WTC11 (cell line): ENCODE measurements at regions not wholly inside any gene's neighbourhood (a gene's known extent, or its start where the extent isn't known, plus 50 kb on each side); places are given as distances from the start of the nearest gene placed in this dataset.

Source experiments
- ATAC-seq: fragments of 200-7000 bp; cut with Tn5 transposase; 2 replicates; pipeline ENCODE4 v1.10.0; 2021; ENCODE audit warnings: mild to moderate bottlenecking, moderate library complexity
- CTCF ChIA-PET: fragments of 300-600 bp; sonication (Branson Sonifier 250); formaldehyde crosslinking; loops from one replicate; lab custom pipeline; 2021; ENCODE audit warnings: antibody characterized with exemption; lab: Charles Lee
- POLR2A ChIA-PET: fragments of 350-600 bp; sonication (Branson Sonifier 250); formaldehyde crosslinking; loops from one replicate; lab custom pipeline; 2021; ENCODE audit warnings: antibody characterized with exemption; lab: Charles Lee
- DNase-seq: peaks from one replicate; pipeline ENCODE4 v3.0.0; 2021; ENCODE audit warnings: low spot score
- H3K27ac Mint-ChIP-seq: 2 replicates; pipeline ENCODE4 v1.8.0; 2021; ENCODE audit warnings: mixed read lengths
- H3K27me3 Mint-ChIP-seq: 2 replicates; pipeline ENCODE4 v1.8.0; 2021; ENCODE audit warnings: low read depth, mild to moderate bottlenecking, moderate library complexity, mixed read lengths
- H3K36me3 Mint-ChIP-seq: 2 replicates; pipeline ENCODE4 v1.8.0; 2021; ENCODE audit warnings: mixed read lengths
- H3K4me1 Mint-ChIP-seq: 2 replicates; pipeline ENCODE4 v1.8.0; 2022; ENCODE audit warnings: mixed read lengths
- H3K4me3 Mint-ChIP-seq: 2 replicates; pipeline ENCODE4 v1.8.0; 2021; ENCODE audit warnings: mild to moderate bottlenecking, moderate library complexity, mixed read lengths
- H3K9me3 Mint-ChIP-seq: 2 replicates; pipeline ENCODE4 v1.8.0; 2021; ENCODE audit warnings: mixed read lengths
- CBFB ChIP-seq: sonication (generic); formaldehyde crosslinking; IDR thresholded peaks from 2 replicates; pipeline ENCODE4 v1.8.1; 2022; ENCODE audit warnings: mild to moderate bottlenecking, low read depth, missing genetic modification reagents
- CREM ChIP-seq: sonication (generic); formaldehyde crosslinking; IDR thresholded peaks from 2 replicates; pipeline ENCODE4 v1.8.1; 2022; ENCODE audit warnings: mild to moderate bottlenecking, missing genetic modification reagents, moderate library complexity
- EMX1 ChIP-seq: fragments of 250-450 bp; sonication (Bioruptor Pico); IDR thresholded peaks from 2 replicates; pipeline ENCODE4 v1.8.0; 2021; ENCODE audit warnings: mild to moderate bottlenecking
- GABPB1 ChIP-seq: sonication (generic); formaldehyde crosslinking; IDR thresholded peaks from 2 replicates; pipeline ENCODE4 v1.8.1; 2023; ENCODE audit warnings: mild to moderate bottlenecking, missing genetic modification reagents
- HMGXB4 ChIP-seq: sonication (generic); formaldehyde crosslinking; IDR thresholded peaks from 2 replicates; pipeline ENCODE4 v1.8.1; 2023; ENCODE audit warnings: mild to moderate bottlenecking, moderate library complexity, missing genetic modification reagents
- IRF2 ChIP-seq: sonication (generic); formaldehyde crosslinking; IDR thresholded peaks from 2 replicates; pipeline ENCODE4 v1.8.0; 2022; ENCODE audit warnings: low read depth, missing genetic modification reagents, borderline replicate concordance
- NFYB ChIP-seq: sonication (generic); formaldehyde crosslinking; conservative IDR thresholded peaks from 2 replicates; pipeline ENCODE4 v1.8.0; 2022; ENCODE audit warnings: low read depth, missing genetic modification reagents
- NR3C1 ChIP-seq: sonication (generic); formaldehyde crosslinking; conservative IDR thresholded peaks from 2 replicates; pipeline ENCODE4 v1.8.1; 2023; ENCODE audit warnings: low read depth, mild to moderate bottlenecking, missing genetic modification reagents
- SMAD4 ChIP-seq: sonication (generic); formaldehyde crosslinking; IDR thresholded peaks from 2 replicates; pipeline ENCODE4 v1.8.0; 2022; ENCODE audit warnings: mild to moderate bottlenecking, missing genetic modification reagents
- STAT6 ChIP-seq: sonication (generic); formaldehyde crosslinking; conservative IDR thresholded peaks from 2 replicates; pipeline ENCODE4 v1.8.1; 2023; ENCODE audit warnings: mild to moderate bottlenecking, low read depth, missing genetic modification reagents, moderate library complexity
- ZMAT4 ChIP-seq: fragments of 250-450 bp; sonication (Bioruptor Pico); IDR thresholded peaks from 2 replicates; pipeline ENCODE4 v1.9.0; 2021; ENCODE audit warnings: mild to moderate bottlenecking
- ZNF121 ChIP-seq: sonication (generic); formaldehyde crosslinking; IDR thresholded peaks from 2 replicates; pipeline ENCODE4 v1.8.0; 2023; ENCODE audit warnings: missing genetic modification reagents
- ZNF317 ChIP-seq: sonication (generic); formaldehyde crosslinking; IDR thresholded peaks from 2 replicates; pipeline ENCODE4 v1.8.1; 2023; ENCODE audit warnings: low read depth, mild to moderate bottlenecking, moderate library complexity, missing genetic modification reagents, borderline replicate concordance
- ZNF423 ChIP-seq: fragments of 250-450 bp; sonication (Bioruptor Pico); IDR thresholded peaks from 2 replicates; pipeline ENCODE4 v2.1.2; 2022; ENCODE audit warnings: mild to moderate bottlenecking, moderate library complexity
- ZNF532 ChIP-seq: fragments of 250-450 bp; sonication (Bioruptor Pico); IDR thresholded peaks from 2 replicates; pipeline ENCODE4 v1.9.0; 2021; ENCODE audit warnings: mild to moderate bottlenecking, borderline replicate concordance

- TF ChIP-seq HMGXB4 (CRISPR knock-in tag) (no peak), NFYB (CRISPR knock-in tag) (no peak), ZNF317 (CRISPR knock-in tag) (no peak), GABPB1 (CRISPR knock-in tag) (no peak), ZNF423 (no peak), IRF2 (no peak), ZNF121 (CRISPR knock-in tag) (no peak), CREM (CRISPR knock-in tag) (no peak), SMAD4 (CRISPR knock-in tag) (no peak), STAT6 (CRISPR knock-in tag) (no peak)
Observed at GRCh38 chr18:78731016-78731397, 248.6 kb upstream of the SALL3 start (continued).

GRCh38 chr18:78731398-78732032, 248.1 kb upstream of the SALL3 start:
- H3K4me3 Mint-ChIP-seq: no peak overlapping the region
- CTCF ChIA-PET: no interaction called here

GRCh38 chr18:78732273-78733210, 247.1 kb upstream of the SALL3 start:
- no peaks in the 10 kb centered on the region; the same call in 1 of the 2 replicates for H3K27me3 Mint-ChIP-seq
- no peak for ATAC-seq
- DNase-seq: no peak
- no peak overlapping the region for H3K27ac Mint-ChIP-seq
- no peaks in the 10 kb centered on the region for H3K4me1 Mint-ChIP-seq
- H3K9me3 Mint-ChIP-seq: peaks cover 6% of the 10 kb centered on the region
- H3K4me3 Mint-ChIP-seq: no peak overlapping the region
- H3K36me3 Mint-ChIP-seq: peaks cover 9% of the 10 kb centered on the region
- CTCF ChIA-PET: no interaction called here
- POLR2A ChIA-PET: no interaction called here
- TF ChIP-seq ZNF532 (CRISPR knock-in tag): no peak
- TF ChIP-seq ZMAT4 (CRISPR knock-in tag): no peak
- TF ChIP-seq CBFB (CRISPR knock-in tag): no peak
- TF ChIP-seq NR3C1 (CRISPR knock-in tag): no peak
- no peak for TF ChIP-seq EMX1 (CRISPR knock-in tag)

More at GRCh38 chr18:78731398-78732032, 248.1 kb upstream of the SALL3 start:
- POLR2A ChIA-PET: no interaction called here
- no peaks in the 10 kb centered on the region for H3K4me1 Mint-ChIP-seq
- H3K27me3 Mint-ChIP-seq: no peaks in the 10 kb centered on the region; the same call in 1 of the 2 replicates
- ATAC-seq (no peak), DNase-seq (no peak)
- peaks cover 6% of the 10 kb centered on the region for H3K9me3 Mint-ChIP-seq
- H3K36me3 Mint-ChIP-seq: peaks cover 8% of the 10 kb centered on the region
- no peak for TF ChIP-seq ZNF423
- H3K27ac Mint-ChIP-seq: no peak overlapping the region
